ENCODE measurements at regions not wholly inside any gene's neighbourhood (a gene's known extent, or its start where the extent isn't known, plus 50 kb on each side); places are given as distances from the start of the nearest gene placed in this dataset.

DNA sequence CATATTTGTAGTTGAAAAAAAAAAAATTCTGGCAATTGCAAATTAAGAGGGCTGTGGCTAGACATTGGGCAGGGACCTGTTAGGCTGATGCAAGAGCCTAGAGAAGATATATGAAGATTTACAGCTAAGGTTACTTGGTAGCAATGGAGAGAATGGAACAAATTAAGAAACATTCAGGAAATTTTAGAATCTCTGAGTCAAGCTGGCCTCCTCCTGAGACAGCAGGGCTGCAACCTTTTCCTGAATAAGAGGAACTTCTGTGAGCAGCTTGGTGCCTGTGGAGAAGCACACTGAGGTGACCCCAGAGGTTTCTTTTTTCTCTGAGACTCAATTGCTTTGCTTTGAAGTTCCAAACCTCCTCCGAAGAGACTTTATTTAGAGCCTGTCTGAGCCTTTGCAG lies 118.6 kb upstream of the LRATD1 start:
- DNase-seq: no peak

DNA sequence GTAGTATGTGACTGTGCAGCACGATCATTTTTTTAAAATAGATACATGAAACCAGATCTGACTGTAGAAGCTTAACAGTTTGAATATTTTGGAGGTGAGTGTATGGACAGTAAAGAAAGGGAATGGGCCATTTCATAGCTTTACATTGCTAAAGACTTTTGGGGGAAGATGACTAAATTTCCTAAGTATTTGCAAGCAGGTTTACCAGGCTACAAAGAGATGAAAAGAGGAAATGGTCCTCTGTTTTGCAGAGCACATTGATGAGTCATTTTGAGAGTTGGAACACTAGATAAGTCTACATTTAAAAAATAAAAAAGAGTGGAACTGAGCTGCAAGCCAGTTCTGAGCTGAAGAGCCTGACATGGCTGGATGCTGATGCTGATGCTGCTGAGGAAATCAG lies 115.7 kb upstream of the LRATD1 start:
- no peak for DNase-seq

DNA sequence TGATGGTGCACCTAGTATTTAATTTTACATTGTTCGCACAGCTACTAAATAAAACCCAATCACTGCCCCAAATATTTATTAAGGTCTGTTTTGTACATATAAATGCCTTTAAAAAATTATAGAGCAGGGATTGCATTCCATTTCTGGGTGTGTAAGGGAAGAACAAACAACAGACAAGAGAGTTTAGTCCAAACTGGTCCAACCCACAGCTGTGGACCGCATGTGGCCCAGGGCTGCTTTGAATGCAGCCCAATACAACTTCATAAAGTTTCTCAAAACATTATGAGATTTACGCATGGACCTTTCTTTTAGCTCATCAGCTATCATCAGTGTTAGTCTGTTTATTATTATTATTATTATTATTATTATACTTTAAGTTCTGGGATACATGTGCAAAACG lies 114.8 kb upstream of the LRATD1 start:
- DNase-seq: no peak

DNA sequence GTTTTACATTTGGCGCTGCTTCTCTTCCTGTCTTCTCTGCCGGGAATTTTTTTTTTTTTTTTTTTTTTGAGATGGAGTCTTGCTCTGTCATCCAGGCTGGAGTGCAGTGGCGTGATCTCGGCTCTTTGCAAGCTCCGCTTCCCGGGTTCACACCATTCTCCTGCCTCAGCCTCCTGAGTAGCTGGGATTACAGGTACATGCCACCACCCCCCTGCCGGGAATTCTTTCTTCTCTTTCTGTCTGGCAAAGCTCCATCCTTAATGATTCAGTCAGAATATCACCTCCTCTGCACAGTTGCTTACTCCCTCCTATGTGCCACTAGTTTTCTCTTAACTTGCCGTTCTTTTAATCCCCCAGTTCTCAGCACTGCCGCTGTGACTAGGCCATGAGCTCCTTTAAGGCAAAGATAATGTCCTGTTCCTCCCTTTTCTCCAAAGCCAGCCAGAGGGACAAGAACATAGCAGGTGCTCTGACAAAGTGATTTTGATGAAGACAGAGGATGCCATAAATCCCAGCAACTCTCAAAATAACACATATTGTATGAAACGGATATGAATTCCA lies 112.1 kb upstream of the LRATD1 start:
- DNase-seq: no peak

DNA sequence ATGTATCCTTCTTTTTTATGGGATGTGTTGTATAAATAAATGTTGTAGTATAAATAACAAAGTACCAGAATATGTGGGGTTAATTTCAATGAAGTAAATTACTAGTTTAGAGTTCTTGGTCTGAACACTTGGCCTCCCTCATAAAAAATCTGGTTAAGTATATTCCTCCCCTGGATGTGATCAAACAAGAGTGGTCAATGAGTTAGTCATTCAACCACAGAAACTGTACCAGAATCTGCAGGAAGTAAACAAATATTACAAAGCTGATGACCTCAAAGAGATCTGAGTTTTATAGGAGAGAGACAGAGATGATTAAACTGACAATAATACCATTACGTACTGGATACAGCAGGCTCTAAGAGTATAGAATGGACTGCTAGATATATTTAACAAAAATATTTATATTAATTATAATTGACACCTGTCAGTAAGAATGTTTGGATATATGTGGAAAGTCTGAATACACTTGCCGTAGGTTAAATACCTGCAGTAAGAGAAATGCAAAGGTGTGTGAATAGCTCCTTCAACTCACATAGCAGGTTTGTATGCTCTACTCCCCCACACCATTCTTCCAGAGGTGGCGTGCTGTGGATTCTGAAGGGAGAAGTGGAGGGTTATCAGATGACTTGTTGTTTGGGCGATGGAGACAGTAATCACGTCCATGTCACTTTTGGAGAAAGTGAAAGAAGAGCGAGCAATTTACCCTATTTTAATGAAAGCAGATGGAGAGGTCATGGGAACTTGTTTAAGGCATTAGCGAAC lies 108.3 kb upstream of the LRATD1 start:
- DNase-seq: no peak

DNA sequence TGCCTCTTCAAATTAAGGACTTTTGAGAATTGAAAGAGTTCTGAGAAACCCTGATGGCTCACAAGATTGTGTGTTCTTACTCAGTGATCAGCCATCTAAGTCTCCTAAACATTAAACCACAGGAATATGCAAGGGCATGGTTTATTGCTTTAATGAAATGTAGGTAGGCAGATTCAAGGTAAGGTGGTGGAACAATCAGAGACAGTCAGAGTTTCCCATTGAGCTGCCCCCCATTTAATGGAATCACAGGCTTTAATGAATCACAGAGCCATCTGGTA lies 107.8 kb upstream of the LRATD1 start:
- no peak for DNase-seq

DNA sequence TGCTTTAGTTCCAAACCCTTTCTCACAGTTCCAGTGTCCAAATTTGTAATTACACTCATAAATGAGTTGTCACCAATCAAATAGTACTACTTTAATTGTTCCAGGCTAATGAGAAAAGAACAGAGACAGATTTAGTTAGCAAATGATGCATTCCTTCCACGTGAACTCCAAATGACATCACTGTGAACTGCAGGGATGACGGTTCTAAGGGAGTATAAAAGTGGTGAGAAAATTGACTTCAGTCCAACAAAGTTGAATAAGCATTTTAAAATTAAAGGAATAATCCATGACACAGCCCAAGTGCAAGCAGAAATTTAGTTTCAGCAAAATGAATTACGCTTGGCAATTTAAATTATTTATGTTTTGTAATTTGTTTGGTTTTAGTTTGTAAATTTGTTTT lies 102.0 kb upstream of the LRATD1 start:
- DNase-seq: no peak

DNA sequence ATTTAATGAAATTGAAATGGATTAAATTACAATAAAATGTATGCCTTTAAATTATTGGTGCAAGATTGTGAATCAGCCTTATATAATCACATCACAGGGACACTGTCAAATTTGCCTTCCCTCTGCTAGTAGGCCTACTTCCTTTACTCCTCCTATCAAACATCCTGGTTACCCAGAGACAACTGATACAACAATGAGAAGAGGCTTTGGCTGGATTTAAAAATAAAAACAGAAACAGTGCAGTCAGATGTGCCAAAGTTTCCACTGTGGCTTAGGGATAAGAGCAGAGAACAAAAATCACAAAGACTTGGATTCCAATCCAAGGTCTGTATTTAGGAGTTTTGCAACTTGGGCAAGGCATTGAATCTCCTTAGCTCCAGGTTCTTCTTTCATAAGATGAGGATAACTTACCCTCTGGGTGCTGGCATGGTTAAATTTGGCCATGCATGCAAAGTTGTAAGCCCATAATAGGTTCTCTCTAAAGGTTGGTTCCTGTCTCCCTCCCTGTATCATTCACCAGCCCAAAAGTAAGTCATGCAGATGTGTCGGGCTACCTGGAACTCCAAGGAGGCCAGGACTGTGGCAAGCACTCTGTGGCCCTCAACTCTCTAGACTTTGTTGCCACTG lies 99.3 kb upstream of the LRATD1 start:
- DNase-seq: no peak

DNA sequence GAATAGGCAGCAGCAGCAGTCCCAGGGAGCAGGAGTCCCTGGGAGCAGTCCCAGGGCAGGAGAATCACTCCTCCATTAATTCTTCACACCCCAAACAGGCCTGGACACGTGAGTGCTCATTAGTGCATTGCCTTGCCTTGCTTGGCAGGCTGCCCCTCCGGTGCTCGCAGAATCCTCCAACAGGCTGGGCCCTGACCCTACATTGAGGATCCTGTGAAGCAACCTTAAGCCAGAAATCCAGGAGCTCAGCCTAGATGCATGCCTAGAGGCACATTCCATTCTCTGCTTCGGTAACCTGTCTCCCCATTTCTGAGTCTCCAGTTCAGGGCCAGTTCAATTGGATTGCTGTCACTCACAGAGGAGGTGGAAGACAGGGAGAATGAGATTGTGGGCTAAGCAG lies 97.4 kb upstream of the LRATD1 start:
- DNase-seq: no peak

DNA sequence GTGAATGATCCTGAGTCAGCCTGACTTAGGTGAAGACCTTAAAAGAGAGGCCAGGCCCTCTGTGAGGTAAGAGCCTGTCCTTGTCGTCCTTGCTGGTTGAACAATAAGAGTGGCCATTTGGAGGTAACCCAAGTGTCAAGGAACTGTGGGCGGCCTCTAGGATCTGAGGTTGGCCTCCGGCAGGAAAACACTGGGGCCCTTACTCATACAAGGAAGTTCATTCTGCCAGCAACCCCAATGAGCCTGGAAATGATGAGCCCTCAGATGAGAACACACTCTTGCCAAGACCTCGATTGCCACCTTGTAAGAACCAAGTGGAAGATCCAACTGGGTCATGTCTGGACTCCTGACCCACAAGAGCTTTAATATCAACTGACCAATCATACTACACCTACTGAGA lies 95.5 kb upstream of the LRATD1 start:
- no peak for DNase-seq

DNA sequence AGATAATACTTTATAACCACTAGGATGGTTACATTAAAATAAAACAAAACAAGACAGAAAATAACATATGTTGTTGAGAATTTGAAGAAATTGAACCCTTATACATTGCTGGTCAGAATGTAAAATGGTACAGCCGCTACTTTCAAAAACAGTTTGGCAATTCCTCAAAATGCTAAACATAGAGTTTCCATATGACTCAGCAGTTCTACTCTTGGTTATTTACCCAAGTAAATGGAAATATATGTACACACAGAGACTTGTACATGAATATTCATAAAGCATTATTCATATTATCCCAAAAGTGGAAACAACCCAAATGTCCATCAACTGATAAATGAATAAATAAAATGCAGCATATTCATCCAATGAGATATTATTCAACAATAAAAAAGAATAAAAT lies 92.5 kb upstream of the LRATD1 start:
- no peak for DNase-seq

DNA sequence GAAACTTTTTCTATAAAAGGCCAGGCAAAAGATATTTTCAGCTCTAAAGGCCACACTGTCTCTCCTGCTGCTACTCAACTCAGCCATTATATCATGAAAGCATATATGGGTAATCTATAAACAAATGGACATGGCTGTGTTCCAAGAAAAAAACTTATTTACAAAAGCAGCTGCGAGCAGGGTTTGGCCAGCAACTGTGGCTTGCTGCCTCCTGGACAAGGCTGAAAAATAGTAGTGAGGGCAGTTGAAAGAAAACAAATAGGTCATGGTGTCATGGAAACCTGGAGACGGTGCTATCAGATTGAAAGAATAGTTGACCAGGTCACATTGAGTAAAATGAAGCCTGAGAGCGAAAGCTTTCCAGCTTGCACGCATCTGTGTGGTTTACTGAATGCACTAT lies 89.2 kb upstream of the LRATD1 start:
- DNase-seq: no peak

DNA sequence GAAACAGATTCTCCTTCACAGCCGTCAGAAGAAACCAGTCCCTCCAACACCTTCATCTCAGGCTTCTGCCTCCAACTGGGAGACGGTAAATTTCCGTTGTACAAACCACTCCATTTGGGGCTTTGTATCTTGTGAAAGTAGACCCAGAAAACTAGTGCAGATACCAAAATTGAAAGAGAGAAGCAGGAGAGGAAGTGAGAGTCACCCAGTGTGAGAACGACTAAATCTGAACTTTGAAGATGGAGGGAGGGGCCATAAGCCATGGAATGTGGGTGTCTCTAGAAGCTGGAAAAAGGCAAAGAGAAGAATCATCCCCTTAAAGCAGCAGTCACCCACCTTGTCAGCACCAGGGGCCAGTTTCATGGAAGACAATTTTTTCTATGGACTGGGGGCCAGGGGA lies 88.3 kb upstream of the LRATD1 start:
- no peak for DNase-seq

DNA sequence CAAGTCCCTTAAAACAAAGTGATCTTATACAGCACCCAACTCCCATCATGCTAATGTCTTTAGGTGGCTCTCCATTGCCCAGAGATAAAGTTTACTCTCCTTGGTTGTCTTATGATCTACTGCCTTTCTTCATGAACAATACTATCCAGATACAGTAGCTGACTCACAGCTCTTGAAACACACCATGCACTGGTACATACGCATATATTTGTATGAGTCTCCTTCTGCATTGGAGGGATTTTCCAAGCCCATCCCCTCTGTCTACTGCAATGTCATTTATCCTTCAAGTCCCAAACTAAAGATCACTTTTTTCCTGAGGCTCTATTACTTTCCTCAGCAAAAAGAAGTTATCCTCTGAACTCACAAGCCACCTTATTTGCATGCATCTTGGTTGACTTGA lies 84.7 kb upstream of the LRATD1 start:
- DNase-seq: no peak

DNA sequence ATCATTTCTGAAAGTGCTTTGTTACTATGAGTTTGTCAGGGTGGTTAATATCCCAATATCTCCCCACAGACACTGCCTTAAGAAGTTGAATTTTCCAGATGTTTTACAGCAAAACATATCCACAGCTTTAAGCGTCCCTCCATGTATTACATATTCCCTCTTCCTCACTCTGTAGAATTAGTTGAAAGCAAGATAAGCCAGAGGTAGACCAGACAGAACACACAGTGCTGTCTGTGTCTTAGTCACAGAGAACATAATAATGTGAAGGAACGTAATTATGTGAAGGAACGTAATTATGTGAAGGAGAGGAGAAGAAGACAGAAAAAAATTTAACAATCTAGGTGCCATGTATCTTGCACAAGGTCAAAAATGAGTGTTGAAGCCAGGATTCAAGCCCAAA lies 81.9 kb upstream of the LRATD1 start:
- DNase-seq: no peak

DNA sequence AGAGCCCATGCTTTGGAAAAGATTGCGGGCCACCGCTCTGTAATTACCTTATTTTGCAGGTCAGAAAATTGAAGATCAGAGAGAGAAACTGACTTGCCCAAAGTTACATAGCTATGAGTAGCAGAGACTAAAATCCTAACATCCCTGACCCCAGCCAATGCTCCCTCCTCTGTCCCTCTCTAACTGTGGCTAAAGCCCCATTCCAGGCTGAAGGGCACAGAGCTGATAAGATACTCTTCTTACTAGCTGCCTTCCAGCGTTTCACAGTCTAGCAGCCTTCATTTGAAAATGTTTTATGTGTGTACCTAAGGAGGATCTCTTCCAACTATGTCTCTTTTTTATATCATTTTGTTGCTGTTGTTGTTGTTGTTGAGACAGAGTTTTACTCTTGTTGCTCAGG lies 81.4 kb upstream of the LRATD1 start:
- DNase-seq: no peak

DNA sequence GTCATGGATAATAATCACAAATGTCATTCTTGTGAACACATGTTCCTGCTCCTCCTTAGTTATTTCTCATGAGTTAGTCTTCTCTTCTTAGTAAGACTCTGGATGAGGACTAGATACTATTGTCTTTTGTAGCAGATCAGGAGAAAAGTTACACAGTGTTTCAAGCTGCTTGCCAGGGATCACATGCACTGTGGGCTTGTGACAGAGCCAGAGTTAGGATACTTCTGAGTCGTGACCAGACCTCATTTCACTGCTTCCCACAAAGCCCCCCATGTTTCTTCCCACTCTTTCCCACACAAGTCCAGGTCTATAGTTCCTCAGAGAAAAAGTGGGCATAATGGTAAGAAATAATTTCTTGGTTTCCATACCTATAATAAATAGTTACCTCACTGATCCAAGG lies 80.2 kb upstream of the LRATD1 start:
- DNase-seq: no peak

DNA sequence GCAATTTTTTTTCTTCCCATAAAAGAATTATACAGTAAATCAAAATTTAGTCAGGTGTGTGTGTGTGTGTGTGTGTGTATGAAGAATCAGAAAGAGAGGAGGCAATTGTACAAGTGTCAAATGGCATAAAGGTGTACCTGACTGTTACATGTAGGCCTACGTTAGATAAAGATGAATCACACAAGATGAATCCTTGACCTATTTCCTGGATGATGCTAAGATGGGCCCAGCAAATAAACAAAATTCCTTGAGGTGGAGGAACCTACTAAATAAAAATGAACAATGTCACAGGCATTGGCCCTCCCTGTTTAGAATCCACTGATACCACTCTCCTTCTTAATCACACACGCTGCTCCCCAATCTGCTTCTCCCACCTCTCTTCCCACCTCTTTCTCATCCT lies 79.7 kb upstream of the LRATD1 start:
- no peak for DNase-seq

DNA sequence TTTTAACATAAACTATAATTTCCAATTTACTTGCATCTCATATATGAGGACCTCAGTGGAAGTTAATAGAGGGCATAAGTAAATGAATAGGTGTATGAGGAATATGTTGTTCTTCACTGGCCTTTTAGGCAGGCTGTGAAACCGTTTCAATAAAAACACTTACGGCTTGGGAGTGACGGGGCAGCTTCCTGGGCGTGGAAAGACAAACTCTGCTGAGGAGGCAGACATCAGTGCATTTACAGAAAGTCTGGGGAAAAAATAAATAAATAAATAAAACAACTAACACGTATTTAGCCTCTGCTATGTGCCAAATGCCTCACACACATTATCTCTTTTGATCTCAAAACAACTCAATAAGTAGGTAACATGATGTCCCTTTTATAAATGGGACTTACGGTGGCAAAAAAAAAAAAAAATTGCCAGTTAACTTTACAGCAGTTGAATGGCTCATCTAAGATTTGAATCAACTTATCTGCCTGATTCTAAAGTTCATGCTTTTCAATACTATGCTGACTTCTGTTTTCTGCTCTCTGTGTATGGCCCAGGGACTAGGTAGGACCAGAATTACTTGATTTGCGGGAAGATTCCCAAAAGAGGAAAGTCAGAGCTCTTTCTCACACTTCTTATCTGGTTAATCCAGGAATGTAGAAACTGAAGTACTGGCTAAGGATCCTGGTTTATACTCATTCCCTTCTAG lies 77.5 kb upstream of the LRATD1 start:
- no peak for DNase-seq

DNA sequence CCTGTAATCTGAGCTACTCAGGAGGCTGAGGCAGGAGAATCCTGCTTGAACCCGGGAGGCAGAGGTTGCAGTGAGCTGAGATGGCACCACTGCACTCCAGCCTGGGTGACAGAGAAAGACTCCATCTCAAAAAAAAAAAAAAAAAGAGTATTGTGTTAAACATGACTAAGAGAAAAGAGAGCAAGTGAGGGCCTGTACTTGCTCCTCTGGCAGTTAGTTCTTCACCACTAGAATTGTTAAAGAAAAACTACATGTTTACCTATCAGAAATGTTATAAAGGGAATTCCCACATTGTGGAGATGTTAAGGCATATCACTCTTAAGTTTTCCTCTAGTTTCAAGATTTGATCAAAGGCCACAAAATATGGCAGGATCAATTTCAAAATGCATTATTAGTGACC lies 75.4 kb upstream of the LRATD1 start:
- no peak for DNase-seq

DNA sequence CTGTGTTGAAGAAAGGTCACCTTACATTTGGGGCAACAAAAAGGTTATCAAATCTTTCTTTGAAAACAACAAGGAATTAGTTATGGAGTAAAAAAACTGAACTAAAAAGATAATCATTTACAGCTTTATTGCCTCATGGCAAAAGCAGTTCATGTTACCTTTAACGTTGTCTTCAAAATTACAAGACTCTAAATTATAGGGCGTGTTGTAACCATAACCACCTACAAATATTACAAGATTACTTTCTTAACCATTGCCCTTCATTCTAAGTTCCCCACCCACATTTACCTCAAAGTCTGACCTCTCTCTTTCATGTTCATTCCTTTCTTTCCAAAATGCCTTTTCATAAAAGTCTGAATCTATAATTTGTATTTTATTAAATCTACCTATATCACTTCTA lies 74.6 kb upstream of the LRATD1 start:
- DNase-seq: no peak

DNA sequence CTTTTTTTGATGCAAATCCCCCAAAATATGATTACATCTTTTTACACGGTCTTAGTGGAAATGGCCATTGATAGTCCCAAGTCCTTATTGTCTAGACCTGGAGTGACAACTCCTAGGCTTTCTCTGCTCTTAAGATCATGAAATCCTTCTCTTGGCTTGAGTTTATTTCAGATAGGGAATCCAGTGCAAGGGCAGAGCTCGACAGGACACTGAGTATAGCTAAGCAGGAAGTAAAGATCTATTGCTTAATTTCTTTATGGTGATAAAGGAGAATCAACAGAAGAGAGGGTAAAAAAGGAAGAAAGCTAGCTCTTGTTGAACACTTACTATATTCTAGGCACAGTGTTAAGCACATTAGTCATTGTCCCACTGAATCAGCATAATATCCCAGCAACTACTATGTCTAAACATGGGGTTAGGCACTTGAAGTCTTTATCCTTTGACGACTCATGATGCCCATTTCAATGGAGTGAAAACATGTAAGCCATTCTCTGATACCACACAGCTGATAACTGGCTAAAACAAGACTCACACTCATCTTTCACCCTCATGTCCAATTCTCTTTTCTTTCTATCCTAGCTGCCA lies 74.1 kb upstream of the LRATD1 start:
- DNase-seq: no peak

DNA sequence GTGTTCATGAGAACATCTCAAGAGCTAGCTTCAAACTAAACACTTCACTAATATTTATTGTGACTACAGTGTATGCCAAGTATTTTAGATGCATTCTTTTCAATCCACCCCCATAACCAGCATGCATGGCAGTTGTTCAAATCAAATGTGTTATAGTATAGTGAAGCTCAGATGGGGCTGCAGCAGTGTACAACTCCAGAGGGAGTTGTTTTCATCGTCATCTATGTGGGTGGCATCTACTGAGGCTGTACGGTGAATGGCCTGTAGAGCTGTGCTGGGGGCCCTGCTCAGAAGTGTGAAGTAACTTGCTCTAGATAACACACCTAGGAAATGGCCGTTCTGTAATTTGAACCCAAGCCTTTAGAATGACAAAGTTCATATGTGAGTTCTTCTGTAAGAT lies 71.8 kb upstream of the LRATD1 start:
- no peak for DNase-seq

DNA sequence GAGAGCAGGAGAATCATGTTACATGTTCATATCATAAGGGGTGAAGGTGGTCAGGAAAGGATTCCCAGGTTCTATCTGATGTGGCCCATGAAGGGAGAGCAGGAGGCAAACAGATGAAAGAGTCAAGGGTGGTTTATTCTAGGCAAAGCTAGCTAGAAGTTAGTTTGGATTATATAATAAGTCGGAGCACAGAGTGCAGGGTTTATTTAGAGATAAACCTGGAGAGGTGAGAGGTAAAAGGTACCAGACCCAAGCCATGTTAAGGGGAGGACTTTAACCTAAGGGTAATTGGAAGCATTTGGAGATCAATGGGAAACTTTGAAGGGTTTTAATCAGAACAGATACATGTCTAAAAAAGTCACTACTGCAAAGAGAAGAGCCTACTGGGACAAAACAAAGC lies 69.2 kb upstream of the LRATD1 start:
- no peak for DNase-seq

Measured in suppressor macrophage treated with lipopolysaccharide for 4 hours (primary cell).